A549 (cell line): ENCODE measurements at regions not wholly inside any gene's neighbourhood (a gene's known extent, or its start where the extent isn't known, plus 50 kb on each side); places are given as distances from the start of the nearest gene placed in this dataset.
"Not testable (repeated sequence)": the region's sequence is repeated elsewhere in the genome, so short reads cannot be mapped to it uniquely, and the experiment has no call there.

Experiments used
- CHD4 ChIP-seq: fragments of 200-600 bp; sonication (generic); IDR thresholded peaks from 2 replicates; pipeline ENCODE4 v1.6.1; 2016; ENCODE audit warnings: antibody characterized with exemption, mild to moderate bottlenecking, borderline replicate concordance
- EP300 ChIP-seq, 2 experiments: fragments of >200 bp; sonication (Bioruptor Twin); formaldehyde crosslinking; IDR thresholded peaks; 2 replicates in 1 of 2; 3 replicates in 1 of 2; pipeline ENCODE4 v1.6.1; 2016 to 2017
- KDM1A ChIP-seq: fragments of 200-600 bp; sonication (generic); IDR thresholded peaks from 2 replicates; pipeline ENCODE4 v1.6.1; 2016; ENCODE audit warnings: low read depth, mild to moderate bottlenecking
- PHF8 ChIP-seq: fragments of 200-600 bp; sonication (generic); IDR thresholded peaks from 2 replicates; pipeline ENCODE4 v1.6.1; 2016; ENCODE audit warnings: low read depth, mild to moderate bottlenecking, antibody characterized with exemption, moderate library complexity, borderline replicate concordance
- POLR2A ChIP-seq: IDR thresholded peaks from 2 replicates; pipeline ENCODE4 v1.6.1; 2012; ENCODE audit warnings: mild to moderate bottlenecking, low read length
- RCOR1 ChIP-seq: fragments of 150-350 bp; IDR thresholded peaks from 2 replicates; pipeline ENCODE4 v1.6.1; 2014; ENCODE audit warnings: antibody characterized with exemption, low read length, low read depth
- SREBF2 ChIP-seq: fragments of 450-650 bp; IDR thresholded peaks from 2 replicates; pipeline ENCODE4 v1.6.1; 2014; ENCODE audit warnings: mild to moderate bottlenecking, moderate library complexity
- TF ChIP-seq, protein P1 (sequence below): fragments of >200 bp; sonication (Bioruptor Twin); formaldehyde crosslinking; IDR thresholded peaks from 3 replicates; pipeline ENCODE4 v1.5.1; 2016
- TF ChIP-seq, protein P2 (sequence below): fragments of 200-600 bp; sonication (generic); IDR thresholded peaks from 2 replicates; pipeline ENCODE4 v1.6.1; 2016; ENCODE audit warnings: antibody characterized with exemption, mild to moderate bottlenecking, moderate library complexity
- TF ChIP-seq, protein P3 (sequence below): IDR thresholded peaks from 2 replicates; pipeline ENCODE4 v1.6.1; 2012

DNA sequence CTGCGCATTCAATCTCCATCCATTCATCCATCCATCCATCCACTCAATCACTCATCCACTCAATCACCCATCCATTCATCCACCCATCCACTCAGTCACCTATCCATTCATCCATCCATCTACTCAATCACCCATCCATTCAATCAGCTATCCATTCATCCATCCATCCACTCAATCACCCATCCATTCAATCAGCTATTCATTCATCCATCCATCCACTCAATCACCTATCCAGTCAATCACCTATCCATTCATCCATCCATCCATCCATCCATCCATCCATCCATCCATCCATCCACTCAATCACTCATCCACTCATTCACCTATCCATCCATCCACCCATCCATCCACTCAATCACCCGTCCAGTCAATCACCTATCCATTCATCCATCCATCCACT is 115.4 kb upstream of the ZBTB40 start:
- TF ChIP-seq PHF8; SREBF2; RCOR1; EP300 (IDR thresholded peaks at IDR 0.05); KDM1A; POLR2A; CHD4: not testable (repeated sequence)
- TF ChIP-seq, protein P1, sequence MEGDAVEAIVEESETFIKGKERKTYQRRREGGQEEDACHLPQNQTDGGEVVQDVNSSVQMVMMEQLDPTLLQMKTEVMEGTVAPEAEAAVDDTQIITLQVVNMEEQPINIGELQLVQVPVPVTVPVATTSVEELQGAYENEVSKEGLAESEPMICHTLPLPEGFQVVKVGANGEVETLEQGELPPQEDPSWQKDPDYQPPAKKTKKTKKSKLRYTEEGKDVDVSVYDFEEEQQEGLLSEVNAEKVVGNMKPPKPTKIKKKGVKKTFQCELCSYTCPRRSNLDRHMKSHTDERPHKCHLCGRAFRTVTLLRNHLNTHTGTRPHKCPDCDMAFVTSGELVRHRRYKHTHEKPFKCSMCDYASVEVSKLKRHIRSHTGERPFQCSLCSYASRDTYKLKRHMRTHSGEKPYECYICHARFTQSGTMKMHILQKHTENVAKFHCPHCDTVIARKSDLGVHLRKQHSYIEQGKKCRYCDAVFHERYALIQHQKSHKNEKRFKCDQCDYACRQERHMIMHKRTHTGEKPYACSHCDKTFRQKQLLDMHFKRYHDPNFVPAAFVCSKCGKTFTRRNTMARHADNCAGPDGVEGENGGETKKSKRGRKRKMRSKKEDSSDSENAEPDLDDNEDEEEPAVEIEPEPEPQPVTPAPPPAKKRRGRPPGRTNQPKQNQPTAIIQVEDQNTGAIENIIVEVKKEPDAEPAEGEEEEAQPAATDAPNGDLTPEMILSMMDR: not testable (repeated sequence)
- TF ChIP-seq, protein P2, sequence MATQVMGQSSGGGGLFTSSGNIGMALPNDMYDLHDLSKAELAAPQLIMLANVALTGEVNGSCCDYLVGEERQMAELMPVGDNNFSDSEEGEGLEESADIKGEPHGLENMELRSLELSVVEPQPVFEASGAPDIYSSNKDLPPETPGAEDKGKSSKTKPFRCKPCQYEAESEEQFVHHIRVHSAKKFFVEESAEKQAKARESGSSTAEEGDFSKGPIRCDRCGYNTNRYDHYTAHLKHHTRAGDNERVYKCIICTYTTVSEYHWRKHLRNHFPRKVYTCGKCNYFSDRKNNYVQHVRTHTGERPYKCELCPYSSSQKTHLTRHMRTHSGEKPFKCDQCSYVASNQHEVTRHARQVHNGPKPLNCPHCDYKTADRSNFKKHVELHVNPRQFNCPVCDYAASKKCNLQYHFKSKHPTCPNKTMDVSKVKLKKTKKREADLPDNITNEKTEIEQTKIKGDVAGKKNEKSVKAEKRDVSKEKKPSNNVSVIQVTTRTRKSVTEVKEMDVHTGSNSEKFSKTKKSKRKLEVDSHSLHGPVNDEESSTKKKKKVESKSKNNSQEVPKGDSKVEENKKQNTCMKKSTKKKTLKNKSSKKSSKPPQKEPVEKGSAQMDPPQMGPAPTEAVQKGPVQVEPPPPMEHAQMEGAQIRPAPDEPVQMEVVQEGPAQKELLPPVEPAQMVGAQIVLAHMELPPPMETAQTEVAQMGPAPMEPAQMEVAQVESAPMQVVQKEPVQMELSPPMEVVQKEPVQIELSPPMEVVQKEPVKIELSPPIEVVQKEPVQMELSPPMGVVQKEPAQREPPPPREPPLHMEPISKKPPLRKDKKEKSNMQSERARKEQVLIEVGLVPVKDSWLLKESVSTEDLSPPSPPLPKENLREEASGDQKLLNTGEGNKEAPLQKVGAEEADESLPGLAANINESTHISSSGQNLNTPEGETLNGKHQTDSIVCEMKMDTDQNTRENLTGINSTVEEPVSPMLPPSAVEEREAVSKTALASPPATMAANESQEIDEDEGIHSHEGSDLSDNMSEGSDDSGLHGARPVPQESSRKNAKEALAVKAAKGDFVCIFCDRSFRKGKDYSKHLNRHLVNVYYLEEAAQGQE: not testable (repeated sequence)
- TF ChIP-seq, protein P3, sequence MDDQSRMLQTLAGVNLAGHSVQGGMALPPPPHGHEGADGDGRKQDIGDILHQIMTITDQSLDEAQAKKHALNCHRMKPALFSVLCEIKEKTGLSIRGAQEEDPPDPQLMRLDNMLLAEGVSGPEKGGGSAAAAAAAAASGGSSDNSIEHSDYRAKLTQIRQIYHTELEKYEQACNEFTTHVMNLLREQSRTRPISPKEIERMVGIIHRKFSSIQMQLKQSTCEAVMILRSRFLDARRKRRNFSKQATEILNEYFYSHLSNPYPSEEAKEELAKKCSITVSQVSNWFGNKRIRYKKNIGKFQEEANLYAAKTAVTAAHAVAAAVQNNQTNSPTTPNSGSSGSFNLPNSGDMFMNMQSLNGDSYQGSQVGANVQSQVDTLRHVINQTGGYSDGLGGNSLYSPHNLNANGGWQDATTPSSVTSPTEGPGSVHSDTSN: not testable (repeated sequence)
